Limb (tissue), 2 donors: ENCODE measurements at regions not wholly inside any gene's neighbourhood (a gene's known extent, or its start where the extent isn't known, plus 50 kb on each side); places are given as distances from the start of the nearest gene placed in this dataset.
"Not testable (repeated sequence)": the region's sequence is repeated elsewhere in the genome, so short reads cannot be mapped to it uniquely, and the experiment has no call there.

ENCODE experiments used
- DNase-seq, 2 donors: peaks; one replicate each; pipeline ENCODE4 v3.0.0-alpha.2; 2016; ENCODE audit errors: extremely low spot score in 2 of 2

DNA sequence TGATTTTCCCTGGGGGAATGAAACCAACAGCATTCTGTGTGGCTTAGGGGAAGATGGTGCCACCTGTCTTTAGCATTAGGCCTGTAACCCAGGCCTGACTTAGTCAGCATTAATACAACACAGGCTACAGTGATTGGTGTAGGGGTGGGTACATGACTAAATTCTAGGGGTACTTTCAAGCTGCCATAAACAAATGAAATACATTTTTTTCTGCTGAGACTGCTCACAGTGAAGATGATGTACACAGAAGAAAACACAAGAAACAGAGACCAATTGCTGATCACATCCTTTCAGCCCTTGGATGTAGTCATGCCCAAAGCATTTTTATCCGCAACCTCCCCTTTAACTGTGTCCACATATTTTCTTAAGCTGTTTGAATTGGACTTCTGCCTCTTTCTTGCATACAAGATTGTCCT, 527.2 kb downstream of the KCTD16 start:
- peak in 1 of 2 donors; percentile 3 for DNase-seq

DNA sequence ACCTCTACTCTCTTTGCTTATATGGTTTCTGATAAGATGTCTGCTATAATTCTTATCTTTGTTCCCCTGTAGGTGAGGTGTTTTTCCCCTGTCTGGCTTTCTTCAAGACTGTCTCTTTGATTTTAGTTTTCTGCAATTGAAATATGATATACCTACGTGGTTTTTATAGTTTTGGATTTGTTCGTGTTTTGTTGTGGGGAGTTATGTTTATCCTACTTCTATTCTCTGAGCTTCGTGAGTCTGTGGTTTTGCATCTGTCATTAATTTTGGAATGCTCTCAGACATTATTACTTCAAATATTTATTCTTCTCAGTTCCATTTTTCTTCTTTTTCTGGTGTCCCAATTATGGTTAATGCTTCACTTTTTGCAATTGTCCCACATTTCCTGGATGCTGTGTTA, 521.3 kb downstream of the KCTD16 start:
- DNase-seq: no peak

DNA sequence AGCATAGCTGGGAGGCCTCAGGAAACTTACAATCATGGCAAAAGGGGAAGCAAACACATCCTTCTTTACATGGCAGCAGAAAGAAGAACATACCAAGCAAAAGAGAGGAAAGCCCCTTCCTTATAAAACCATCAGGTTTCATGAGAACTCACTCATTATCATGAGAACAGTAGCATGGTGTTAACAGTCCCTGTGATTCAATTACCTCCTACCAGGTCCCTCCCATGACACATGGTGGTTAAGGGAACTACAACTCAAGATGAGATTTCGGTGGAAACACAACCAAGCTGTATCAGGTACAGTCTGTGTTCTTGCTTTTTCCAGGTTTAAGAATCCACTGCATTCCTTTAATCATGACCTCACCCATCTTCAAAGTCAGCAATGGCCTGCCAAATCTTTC, 514.2 kb downstream of the KCTD16 start:
- no peak for DNase-seq

DNA sequence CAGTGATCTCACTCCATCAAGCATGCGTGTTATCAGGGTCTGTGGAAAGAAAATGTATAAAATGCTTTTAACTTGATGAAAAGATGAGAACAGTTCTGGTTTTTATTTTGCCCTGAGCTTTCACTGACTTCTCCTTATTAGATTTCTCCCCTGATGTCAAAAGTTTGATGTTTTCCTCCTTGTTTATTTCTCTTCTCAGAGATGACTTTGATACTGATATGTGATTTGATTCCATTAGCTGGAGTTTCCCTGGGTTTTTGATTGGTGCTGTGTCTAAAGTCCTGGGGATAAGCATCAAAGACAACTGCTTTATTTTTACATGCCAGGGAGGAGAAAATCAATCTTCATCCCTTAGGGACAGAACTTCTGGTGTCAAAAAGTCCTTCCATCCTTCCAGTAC, 510.0 kb downstream of the KCTD16 start:
- no peak for DNase-seq

DNA sequence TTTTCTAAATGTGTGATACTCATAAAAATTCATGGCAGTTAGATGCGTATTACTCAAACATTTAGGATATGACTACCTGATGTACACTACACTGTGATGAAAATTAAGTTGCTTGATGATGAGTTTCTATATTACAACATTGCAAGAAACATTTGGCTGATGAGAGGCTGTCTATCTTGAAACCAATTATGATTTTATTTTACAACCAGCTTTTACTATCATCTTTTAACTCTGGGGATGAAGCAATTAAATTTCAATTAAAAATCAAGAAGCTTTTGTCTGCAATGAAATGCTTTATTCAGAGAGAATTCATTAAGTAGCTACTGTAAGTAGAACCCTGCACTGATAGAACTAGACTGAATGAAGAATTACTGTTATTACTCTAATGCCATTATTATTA, 500.4 kb downstream of the KCTD16 start:
- DNase-seq: no peak

DNA sequence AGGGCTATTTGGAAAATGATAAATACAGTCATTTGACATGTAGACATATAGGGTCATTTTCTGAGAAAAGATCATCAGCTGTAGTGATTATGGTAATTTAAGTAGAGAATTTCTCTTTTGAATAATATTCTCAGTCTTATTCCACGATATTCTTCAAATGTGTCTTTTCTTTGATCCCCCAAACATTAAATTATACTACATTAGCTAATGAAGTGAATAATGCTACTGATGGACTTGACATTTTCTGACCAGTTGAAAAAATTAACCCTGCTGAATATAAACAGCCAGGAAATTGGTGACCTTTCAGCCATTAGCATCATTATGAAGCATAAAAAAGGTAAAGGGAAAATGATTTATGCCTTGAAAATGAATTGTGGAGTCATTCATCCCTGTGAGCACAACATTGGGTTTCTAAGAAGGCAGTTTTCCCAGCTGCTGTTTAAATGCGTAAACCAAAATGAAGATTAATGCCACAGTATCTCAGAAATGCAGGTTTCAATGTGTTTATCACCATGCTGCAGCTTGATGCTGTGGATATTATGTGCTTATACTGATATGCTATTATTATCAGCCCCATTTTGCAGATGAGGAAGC, 489.1 kb downstream of the KCTD16 start:
- no peak for DNase-seq

DNA sequence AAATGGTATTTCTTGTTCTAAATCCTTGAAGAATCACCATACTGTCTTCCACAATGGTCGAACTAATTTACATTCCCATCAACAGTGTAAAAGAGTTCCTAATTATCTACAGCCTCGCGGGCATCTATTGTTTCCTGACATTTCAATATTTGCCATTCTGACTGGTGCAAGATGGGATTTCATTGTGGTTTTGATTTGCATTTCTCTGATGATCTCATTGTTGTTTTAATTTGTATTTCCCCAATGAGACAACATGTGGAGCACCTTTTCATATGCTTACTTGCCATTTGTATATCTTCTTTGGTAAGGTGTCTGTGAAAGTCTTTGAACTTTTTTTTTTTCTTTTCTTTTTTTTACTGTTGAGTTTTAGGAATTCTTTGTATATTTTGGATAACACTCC, 473.6 kb downstream of the KCTD16 start:
- no peak for DNase-seq

DNA sequence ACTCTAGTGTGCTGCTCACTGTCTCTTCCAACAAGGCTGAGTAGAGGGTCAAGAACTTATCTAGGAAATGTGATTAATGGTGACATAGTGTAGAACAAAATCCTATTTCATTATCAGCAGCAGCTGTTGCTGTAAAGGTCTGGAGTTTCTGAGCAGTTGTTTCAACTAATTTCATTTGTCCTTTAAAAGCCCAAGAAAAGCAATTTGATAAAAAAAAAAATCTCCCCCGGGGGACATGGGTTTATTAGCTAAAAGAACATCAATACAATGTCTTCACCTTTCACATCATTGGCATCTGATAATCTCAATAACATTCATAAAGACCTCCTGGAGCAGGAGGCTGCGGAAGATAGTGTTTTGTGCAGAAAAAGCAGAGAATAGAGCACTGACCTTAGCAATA, 468.1 kb downstream of the KCTD16 start:
- no peak for DNase-seq

DNA sequence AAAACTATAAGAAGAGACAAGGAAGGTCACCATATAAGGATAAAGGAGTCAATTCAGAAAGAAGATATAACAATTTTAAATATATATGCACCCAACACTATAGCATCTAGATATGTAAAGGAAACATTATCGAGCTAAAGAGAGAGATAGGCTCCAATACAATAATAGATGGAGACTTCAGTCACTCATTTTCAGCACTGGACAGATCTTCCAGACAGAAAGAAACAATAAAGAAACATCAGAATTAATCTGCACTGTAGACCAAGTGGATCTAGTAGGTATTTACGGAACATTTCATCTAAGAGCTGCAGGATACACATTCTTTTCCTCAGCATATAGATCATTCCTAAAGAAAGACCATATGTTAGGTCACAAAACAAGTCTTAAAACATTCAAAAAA, 463.5 kb downstream of the KCTD16 start:
- no peak for DNase-seq

DNA sequence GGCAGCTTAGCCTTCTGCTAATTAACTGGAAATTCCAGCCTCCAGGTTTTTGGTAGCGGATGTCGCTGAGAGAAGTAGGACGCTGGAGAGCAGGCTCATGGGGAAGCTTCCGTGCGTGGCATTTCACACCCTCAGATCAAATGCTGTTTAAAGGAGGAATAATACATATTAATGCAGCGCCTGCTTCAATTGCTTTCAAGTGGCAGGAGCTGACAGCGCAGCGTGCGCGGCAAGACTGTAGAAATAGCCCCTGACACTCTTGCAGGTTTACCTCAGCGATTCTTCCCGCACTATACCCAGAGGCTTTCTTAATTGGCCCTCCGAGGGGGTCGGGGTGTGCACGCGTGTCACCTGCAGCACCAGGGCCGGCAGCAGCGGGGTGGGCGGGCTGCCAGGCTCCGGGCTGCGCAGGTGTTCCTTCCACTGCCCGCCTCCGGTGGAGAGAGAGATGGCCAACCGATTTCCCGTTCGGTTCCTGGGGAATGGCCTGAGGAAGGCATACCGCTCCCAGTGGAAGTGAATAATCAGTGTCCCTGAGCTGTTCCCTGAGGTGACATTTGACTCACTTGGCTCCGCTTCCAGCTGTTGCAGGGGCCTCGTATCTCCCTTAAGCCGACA, 427.9 kb downstream of the KCTD16 start:
- peak in 1 of 2 donors; percentile 54 for DNase-seq

DNA sequence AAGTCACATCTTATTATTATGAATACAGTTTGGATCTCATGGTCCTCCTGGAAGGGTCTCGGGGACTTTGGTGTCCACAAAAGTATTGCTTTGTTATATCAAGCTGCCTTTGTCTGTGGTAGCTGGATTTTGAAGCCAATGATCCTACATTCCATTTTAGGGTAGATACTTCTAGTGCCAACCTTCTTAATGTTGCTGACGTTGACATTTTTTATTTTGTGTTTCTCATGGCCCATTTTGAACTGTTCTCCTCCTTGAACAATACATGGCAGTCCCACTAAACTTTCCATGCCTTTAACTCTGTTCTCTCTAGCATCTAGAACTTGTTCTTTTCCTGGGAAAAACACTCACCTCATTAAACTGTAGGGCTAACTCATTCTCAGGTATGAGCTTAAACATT, 425.8 kb downstream of the KCTD16 start:
- no peak for DNase-seq

DNA sequence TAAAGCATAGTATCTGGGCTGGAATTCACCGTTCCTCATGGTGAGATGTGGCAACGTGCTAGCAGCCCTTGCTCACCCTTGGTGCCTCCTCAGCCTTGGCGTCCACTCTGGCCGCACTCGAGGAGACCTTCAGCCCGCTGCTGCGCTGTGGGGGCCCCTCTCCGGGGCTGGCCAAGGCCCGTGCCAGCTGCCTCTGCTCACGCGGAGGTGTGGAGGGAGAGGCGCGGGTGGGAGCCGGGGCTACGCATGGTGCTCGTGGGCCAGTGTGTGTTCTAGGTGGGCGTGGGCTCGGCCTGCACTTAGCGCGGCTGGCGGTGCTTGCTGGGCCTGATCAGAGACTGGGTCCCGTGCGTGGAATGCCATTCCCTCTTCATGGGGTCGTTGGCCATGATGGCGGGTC, 424.2 kb downstream of the KCTD16 start:
- no peak for DNase-seq

DNA sequence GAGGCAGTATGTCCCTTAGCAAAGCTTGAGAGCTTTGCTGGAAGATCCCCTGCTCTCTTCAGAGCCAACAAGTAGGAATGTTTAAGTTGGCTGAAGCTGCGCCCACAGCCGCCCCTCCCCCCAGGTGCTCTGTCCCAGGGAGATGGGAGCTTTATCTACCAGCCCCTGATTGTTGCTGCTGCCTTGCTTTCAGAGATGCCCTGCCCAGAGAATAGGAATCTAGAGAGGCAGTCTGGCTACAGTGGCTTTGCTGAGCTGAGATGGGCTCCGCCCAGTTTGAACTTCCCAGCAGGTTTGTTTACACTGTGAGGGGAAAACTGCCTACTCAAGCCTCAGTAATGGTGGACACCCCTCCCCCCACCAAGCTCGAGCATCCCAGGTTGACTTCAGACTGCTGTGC, 423.6 kb downstream of the KCTD16 start:
- not testable (repeated sequence) for DNase-seq

DNA sequence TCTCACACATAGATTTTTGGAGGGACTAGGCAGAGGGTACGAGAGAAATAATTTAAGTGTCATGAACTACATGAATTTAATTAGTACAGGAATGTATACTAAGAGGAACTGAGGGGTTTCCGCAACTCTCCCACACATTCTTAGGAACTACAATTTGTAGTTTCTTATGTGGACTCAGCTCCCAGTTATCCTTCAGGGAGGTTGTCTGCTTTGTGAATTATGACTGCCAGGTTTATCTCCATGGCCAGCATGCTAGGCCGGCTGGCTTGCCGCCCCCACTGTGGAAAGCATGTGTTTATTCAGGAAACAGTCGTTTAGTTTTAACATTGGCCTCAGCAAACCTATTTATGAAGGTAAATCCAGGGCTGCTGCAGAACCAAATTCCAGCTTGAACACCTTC, 415.0 kb downstream of the KCTD16 start:
- DNase-seq: no peak

DNA sequence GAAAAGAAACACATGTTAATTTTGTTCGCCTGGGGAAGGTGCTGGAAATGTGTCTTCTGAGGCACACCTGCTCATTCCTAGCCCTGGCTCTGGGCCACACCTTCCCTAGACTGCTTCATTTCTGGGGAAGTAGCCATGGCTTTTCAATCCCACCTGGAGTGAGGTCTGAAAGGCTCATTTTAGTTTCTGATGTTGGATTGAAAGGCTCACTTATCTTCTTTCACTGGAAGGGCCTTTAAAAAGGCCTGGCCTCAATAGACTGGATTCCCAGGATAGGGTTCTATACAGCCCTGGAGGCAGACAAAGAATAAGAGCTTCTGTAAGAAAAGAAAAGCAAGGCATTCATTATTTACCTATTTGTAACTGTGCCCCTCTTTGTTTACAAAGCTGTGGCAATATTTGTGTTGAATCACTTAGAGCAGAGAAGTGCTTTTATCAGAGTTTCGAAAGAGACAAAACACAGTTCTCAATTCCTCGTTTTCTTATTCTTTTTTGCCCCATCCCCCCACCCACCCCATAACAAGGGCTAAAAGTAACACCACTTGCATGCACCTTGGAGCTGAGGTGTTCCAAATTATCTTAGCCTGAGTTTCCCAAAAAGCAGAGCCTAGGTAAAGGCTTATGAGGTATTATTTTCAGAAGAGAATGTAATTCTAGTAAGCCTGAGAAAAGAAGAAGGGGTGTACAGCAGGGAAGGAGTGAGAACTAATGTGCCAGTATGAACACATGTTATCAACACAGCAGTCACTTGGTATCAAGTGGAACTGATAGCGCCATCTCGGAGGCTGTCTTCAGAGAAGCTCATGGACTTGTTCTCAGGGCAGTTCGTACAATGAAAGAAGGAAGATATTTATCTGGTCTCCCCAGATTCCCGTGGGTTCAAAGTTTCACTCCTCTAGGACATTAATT, 413.1 kb downstream of the KCTD16 start:
- no peak for DNase-seq

DNA sequence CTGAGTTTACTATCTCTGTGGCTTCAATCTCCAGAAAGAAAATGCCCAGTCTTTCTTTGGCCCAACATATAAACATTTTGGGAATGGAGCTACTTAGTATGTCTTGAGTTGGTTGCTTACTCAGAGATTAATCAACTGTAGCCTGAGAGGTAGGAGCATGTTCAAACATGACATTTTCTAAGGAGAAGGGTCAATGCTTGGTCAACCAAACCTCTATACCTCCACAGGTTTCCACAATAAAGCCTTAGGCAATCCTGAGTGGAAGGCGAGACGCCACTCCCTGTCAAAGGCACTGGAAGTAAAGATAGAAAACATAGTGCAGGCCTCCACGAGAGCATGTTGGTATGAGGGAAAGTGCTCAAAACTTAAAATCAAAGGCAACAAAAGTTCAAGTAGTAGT, 411.4 kb downstream of the KCTD16 start:
- DNase-seq: no peak

DNA sequence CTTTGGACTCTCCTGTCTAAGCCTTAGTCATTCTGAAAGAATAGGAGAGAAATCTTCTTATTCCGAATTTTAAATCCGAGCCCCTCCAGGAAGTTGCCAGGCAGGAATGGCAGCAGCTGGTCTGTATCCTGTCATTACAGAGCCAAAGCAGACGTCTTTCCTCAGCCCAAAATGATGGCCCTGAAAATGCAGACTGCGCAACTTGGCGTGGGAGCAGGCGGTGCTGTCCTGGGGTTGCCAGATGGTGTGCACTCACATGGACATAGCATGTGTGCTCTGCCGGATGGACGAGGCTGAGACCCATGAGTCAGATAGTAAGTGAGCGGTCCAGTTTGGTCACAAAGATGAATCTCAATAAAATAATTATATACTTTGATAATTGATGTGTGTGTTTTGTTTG, 410.4 kb downstream of the KCTD16 start:
- DNase-seq: no peak

DNA sequence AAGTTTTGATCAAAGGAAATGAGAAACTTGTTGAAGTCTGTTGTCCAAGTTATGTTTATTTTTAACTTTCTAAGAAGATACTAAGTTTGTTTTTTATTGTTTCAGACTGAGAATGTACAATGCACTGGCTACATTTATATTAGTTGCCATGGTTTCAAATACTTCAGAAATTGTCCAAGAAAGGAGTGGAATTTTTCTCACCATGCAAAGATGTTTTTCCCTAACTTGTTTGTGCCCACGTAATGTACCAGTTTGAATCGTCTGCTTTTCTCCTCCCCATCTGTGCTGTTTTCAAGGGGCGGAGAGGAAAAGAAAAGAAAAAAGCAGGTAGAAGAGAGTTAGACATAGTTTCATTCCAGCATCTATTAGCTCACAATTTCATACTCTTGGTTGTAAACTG, 407.0 kb downstream of the KCTD16 start:
- DNase-seq: no peak

DNA sequence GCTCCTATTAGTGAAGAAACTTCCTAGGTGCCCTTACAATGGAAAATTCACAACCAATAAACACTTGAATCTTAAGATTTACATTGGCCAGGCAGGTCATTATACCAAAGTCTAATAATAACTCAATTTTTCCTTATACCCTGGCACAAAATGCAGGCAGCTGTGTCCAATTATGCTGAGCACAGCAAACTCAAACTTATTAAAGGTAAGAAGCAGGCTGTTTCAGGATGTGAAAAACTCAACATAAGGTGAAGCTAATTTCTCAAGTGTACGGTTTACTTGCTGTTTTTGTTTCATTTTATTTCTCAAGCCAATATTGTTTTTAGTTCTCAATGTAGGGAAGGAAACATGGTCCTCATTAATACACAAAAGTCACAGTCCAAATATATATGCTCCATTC, 405.1 kb downstream of the KCTD16 start:
- no peak for DNase-seq

DNA sequence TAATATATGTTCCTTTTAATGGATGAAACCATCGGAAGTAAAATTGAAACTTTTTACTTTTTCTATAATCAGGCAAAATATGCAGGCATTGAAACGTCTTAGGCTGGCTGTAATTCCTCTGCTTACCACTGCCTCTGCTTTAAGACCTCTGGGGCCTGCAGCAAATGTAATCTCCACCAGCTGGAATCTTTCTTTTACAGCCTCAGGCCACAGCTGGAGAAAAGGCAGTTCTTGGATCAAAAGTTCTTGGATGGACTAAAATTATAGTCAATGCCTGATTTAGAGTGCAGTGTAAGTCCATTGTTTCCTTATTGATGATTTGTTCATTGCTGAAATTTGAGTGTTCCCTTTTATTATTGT, 396.7 kb downstream of the KCTD16 start:
- no peak for DNase-seq

DNA sequence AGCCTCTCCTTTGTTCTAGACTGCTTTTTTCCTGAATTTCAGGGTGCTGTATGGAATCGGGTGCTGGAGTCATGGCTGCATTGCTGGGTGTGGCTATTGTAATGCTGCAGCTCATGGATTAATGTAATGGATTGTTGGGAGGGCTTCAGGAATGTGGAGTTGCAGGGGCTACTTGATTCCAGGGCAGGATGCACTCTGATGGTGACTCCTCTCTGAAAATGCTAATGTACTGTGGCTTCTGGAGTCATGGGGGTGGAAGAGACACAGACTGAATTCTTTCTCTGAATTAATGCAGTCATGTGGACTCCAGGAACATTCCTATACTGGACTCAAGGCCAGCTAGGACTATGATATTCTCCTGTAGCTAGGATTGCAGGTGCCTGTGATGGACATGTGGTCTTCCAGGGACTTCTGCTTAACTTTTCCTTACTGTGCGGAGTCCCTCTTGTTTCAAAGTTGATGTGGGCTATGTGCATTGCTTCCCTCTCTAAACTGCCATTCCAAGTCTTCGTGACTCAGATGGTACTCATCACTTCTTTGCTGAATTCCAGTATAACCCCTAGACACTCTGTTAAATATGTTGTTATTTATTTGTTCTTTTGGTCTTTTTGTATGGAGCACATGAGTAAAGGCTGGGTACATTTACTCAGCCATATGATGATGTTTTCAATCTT, 396.2 kb downstream of the KCTD16 start:
- no peak for DNase-seq

DNA sequence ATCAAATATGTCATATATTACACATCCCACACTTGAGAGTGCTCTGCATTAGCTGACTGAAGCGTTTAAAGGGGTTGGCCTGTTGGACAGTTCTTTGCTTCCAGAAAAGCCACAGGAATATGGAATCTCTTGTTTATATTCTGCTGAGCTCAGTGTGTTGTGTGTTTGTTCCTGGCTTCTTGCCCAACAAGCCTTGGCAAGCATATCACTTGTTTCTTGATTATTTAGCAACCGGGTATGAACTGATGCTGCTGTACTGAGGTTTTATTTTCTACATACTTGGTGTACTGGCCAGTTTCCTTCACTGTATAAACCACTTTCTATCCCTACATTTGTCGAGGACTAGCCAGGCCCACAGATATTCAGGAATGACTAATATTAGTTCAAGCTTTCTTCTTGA, 378.9 kb downstream of the KCTD16 start:
- peak; percentile 38 to 47 for DNase-seq
